GM19324 (cell line): ENCODE measurements at regions not wholly inside any gene's neighbourhood (a gene's known extent, or its start where the extent isn't known, plus 50 kb on each side); places are given as distances from the start of the nearest gene placed in this dataset.

Experiments
- ATAC-seq: cut with Tn5 transposase; IDR thresholded peaks from one replicate; pipeline ENCODE4 v1.9.1; 2021; ENCODE audit warnings: mild to moderate bottlenecking, moderate library complexity; ENCODE audit not compliant: unreplicated experiment, low FRiP score

DNA sequence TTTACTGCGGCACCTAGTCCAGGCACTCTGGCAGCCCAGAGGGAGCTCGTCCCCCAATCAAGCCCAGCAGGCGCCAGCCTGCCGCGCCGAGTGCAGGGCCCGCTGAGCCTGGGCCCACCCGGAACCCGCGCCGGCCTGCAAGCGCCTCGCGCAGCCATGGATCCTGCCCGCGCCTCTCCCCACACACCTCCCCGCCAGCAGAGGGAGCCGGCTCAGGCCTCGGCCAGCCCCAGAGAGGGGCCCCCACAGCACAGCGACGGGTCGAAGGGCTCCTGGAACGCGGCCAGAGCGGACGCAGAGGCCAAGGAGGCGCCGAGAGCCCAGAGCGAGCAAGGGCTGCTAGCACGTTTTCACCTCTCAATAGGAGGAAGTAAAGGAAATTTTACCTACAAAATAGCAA is 767.0 kb downstream of the MRPL39 start:
- no peak for ATAC-seq

- ATAC-seq: no peak
Observed at GRCh38 chr21:24832961-24833360, 774.3 kb downstream of the MRPL39 start.

- no peak for ATAC-seq
Observed at GRCh38 chr21:24829397-24829796, 777.9 kb downstream of the MRPL39 start.

DNA sequence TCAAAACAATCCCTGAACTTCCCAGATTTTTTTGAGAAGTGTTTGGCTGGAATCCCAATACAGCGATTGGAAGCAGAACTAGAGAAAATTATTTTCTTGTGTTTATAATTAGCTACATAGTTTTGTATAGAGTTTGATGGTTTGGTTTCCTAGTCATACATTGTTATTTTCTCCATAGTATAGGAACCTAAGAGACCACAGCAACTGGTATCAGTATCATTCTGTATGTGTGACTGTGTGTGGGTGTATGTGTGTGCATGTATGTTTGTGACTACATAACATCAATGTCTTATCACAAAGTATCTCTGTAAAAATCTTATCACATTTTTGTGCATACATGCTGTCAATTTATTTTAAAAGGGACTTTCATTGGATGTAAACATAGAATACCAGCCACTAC is 780.5 kb downstream of the MRPL39 start:
- ATAC-seq: no peak

GRCh38 chr21:24825348-24825747 is 781.9 kb downstream of the MRPL39 start:
- ATAC-seq: no peak

GRCh38 chr21:24824209-24824608 is 783.1 kb downstream of the MRPL39 start:
- ATAC-seq: peak; percentile 76

GRCh38 chr21:24823247-24823646 is 784.0 kb downstream of the MRPL39 start:
- no peak for ATAC-seq

GRCh38 chr21:24785033-24785432 is 822.2 kb downstream of the MRPL39 start:
- ATAC-seq: no peak

DNA sequence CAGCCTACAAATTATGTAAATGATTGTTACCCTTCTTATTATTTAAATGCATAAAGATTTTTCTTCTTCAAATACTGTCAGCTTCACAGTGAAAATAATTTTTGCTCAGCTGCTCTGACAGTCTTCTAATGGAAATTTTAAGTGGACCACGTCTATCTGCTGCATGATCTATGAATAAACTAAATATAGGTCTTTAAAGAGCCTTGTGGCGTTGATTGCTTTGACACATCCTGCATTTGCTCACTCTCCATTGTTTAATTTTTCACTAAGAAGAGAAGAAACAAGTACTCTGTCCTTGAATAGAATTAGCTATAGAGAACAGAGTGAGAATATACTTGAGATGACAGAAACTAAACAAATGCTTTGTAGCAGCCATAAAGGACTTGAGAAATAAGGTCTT is 826.1 kb downstream of the MRPL39 start:
- ATAC-seq: no peak

DNA sequence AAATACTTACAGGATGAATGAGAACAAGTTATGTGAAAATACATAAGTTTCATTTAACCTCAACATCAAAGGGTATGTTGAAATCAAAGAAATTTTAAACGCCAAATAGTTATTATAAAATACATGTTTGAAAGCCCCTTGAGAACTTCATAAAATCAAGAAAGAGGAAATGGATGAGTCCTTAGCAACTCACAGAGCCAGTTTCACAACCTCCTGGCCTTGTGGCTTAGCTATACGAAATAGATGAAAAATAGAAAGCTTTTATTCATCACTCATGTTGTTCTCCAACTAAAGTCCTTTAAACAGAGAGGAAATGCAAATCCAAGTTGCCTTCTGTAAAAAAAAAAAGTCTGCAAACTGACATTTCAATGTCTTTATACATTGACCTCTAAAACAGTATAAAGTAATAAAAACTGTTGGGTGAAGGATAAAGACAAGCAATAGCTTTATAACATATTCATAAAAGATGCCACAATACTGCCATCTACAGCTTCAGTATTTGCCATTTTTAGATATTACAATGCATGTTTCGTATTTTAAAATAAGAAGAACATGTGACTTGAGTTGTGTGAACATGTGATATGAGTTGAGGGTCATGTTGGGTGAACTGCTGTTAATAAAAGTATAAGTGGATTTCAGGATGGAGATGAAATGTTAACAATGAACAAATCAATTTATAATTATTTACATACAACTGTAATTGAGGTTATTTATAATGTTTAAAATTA is 847.8 kb downstream of the MRPL39 start:
- no peak for ATAC-seq

DNA sequence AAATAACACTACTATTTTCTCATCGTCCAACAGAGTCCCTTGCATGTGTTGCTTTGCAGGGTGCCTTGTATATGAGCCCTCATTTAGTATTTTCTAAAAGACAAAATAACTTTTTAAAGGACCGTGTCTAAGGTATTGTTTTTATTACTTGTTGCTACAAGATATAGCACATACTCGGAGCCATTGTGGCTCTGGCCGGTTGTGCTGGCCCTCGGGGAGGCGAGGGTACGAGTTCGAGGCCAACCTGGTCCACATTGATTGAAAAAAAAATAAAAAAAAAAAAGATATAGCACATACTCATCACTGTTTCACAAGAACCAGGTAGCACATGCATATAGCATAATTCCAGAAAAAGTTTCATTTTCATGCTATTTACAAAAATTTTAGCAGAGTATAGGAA is 869.2 kb downstream of the MRPL39 start:
- ATAC-seq: no peak

- ATAC-seq: no peak
Observed at GRCh38 chr21:24737296-24737850, 869.9 kb downstream of the MRPL39 start.

DNA sequence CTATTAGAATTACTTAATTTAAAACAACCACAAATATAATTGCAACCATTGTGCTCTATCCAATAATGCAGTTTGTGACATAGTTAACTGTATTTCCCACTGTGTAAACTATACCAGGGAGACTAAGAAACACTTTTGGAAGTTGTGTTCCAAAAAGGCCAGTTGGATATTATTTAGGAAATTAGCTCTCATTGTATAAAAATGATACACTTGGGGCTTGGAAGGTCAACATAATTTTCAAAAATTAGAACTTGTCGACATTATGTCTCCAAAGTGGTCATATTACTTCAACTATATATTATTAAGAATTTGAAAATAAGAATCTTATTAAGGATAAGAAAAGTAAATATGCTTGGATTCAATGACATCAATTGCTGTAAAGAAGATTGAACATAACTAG is 876.6 kb downstream of the MRPL39 start:
- ATAC-seq: no peak

- no peak for ATAC-seq
Observed at GRCh38 chr21:24729568-24729967, 877.7 kb downstream of the MRPL39 start.

- ATAC-seq: no peak
Observed at GRCh38 chr21:24727803-24728440, 879.4 kb downstream of the MRPL39 start.

DNA sequence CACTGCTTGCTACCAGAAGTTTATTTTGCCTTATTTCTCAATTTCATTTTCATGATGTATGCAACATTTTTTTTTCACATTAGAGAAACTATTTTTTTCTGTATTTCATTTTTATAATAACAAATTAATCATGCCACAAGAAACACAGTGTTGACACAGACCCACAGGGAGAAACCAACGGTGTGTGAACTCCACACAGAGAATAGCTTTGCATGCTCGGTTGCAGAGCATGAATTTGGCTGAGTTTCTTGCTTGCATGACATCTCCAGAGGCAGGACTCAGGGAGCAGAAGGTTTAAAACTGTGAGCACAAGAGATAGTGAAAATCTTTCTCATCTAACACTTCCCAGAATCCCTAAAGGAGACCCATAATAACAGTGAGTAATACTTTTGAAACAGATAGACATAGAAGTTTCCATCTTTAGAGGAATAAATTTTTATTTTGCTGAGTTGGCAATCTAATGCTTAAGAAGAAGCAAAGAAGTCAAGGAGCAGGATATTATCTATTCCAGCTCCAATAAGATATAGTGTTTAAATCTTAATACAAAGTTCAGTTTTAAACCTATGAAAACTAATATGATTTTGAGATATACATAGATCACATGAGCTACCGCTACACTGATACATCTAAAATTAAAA is 890.9 kb downstream of the MRPL39 start:
- ATAC-seq: no peak

DNA sequence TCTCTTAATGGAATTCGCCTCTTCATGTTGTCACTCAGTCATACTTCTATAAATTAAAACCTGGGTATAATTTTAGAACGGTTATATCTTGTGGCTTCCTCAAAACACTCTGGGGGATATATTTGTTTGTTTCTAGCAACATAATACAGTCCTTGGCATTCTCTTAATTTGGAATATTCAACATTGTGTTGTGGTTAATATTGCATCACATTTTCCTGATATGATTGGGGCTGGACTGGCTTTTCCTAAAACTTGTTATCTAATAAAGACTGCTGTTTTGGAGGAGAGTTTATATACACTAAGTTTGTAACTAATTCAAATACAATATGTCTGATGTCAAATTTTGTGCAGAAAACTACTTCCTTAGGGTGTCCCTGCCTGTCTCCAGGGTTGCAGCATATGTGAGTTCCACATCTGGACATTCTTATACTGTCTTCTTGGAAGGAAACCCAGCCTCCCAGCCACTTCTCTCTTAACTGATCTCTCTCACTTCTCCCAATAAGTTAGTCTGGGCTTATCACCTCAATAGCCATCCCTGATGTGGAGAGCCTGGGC is 892.6 kb downstream of the MRPL39 start:
- ATAC-seq: no peak

GRCh38 chr21:24705201-24705600 is 902.1 kb downstream of the MRPL39 start:
- no peak for ATAC-seq

- ATAC-seq: no peak
Observed at GRCh38 chr21:24693779-24694178, 913.5 kb downstream of the MRPL39 start.

- no peak for ATAC-seq
Observed at GRCh38 chr21:24681456-24681855, 925.8 kb downstream of the MRPL39 start.

- ATAC-seq: no peak
Observed at GRCh38 chr21:24671901-24672300, 935.4 kb downstream of the MRPL39 start.
